ENCODE measurements at regions not wholly inside any gene's neighbourhood (a gene's known extent, or its start where the extent isn't known, plus 50 kb on each side); places are given as distances from the start of the nearest gene placed in this dataset.

DNA sequence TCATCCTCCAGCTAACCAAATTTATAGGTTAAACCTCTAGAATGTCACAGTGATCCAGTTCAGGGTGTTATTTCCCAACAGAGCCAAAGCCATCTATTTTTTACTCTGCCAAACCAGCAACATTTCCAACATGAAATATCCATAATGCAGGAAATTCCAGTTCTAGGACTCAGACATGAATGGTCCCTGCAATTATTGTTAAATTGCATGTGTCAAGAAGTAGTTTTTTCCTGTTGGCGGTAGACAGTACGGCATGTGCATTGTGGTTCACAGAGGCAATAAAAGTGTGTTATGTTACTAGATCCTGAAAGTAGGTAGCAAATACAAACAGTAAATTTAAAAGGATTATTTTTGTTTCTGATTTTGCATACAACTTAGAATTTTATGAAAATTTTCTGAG, 215.7 kb upstream of the THBS1 start:
- Histone ChIP-seq H3K36me3 (ENCODE audit: control insufficient read depth in 4 of 4, insufficient read depth in 4 of 4, low read length in 4 of 4) (no peaks in the 10 kb centered on the region), H3K4me3 (no peak overlapping the region), H3K9ac (ENCODE audit: insufficient read depth in 1 of 2, low read length in 2 of 2) (no peak overlapping the region), H3K27ac (ENCODE audit: low read depth in 1 of 2, low read length in 1 of 2) (no peak overlapping the region), H3K4me1 (ENCODE audit: control insufficient read depth in 5 of 5, insufficient read depth in 5 of 5, low read length in 5 of 5) (peaks cover 0 to 16% (median 0%) of the 10 kb centered on the region in 5 donors), H3K27me3 (ENCODE audit: control insufficient read depth in 3 of 3, insufficient read depth in 3 of 3, low read length in 2 of 3) (no peaks in the 10 kb centered on the region), H3K9me3 (ENCODE audit: control insufficient read depth in 4 of 4, insufficient read depth in 3 of 4, low read length in 3 of 4) (peaks cover 0 to 1% (median 0%) of the 10 kb centered on the region in 4 donors)
- TF ChIP-seq, protein P1, sequence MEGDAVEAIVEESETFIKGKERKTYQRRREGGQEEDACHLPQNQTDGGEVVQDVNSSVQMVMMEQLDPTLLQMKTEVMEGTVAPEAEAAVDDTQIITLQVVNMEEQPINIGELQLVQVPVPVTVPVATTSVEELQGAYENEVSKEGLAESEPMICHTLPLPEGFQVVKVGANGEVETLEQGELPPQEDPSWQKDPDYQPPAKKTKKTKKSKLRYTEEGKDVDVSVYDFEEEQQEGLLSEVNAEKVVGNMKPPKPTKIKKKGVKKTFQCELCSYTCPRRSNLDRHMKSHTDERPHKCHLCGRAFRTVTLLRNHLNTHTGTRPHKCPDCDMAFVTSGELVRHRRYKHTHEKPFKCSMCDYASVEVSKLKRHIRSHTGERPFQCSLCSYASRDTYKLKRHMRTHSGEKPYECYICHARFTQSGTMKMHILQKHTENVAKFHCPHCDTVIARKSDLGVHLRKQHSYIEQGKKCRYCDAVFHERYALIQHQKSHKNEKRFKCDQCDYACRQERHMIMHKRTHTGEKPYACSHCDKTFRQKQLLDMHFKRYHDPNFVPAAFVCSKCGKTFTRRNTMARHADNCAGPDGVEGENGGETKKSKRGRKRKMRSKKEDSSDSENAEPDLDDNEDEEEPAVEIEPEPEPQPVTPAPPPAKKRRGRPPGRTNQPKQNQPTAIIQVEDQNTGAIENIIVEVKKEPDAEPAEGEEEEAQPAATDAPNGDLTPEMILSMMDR (IDR thresholded peaks at IDR 0.05; ENCODE audit: control extremely low read depth, extremely low read depth): no peak
- DNase-seq (no peak), ATAC-seq (ENCODE audit: insufficient read depth, low FRiP score) (no peak)
- 93 to 95% methylated on average over 2 of the region's 2 CpGs for WGBS, 2 donors

DNA sequence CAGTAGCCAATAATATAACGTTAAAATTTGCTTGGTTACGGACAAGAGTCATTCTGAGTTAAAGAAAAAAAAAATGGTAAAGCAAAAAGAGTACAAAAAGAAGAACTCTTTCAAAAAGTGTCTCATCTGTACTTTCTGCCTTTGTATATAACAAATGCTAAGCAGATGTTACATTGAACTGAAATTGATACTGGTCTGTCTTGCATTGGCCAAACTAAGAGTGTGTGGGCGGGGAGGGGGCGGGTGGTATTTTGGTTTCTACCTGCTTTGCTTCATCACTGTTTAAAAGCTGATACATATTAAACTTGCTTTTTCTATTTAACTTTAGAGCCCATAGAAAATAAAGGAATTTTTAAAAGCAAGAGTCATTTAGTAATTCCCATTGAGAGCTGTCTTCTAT, 215.0 kb upstream of the THBS1 start:
- H3K27ac ChIP-seq (ENCODE audit: low read depth in 1 of 2, low read length in 1 of 2): no peak overlapping the region

DNA sequence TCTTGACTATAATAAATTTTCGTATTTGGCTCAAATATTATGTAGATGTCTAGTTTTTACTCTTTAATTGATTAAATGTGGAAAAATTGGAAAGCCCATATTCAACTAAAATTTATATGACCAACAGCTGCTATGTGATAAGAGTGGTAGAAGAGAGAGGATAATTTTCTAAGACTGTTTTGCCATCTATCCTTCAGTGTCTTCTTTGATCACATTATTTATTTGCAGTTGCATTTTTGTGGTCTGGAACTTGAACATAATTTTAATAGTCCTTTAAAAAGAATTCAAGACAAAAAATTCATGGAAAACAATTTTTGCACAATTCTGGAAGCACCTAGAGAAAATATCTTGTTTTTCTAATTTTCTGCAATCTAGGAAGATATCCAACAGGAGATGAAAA, 213.3 kb upstream of the THBS1 start:
- Histone ChIP-seq H3K9ac (ENCODE audit: insufficient read depth in 1 of 2, low read length in 2 of 2) (no peak overlapping the region), H3K4me3 (no peak overlapping the region), H3K36me3 (ENCODE audit: control insufficient read depth in 4 of 4, insufficient read depth in 4 of 4, low read length in 4 of 4) (no peaks in the 10 kb centered on the region), H3K27me3 (ENCODE audit: control insufficient read depth in 3 of 3, insufficient read depth in 3 of 3, low read length in 2 of 3) (no peaks in the 10 kb centered on the region), H3K9me3 (ENCODE audit: control insufficient read depth in 4 of 4, insufficient read depth in 3 of 4, low read length in 3 of 4) (peaks cover 0 to 5% (median 2%) of the 10 kb centered on the region in 4 donors), H3K27ac (ENCODE audit: low read depth in 1 of 2, low read length in 1 of 2) (no peak overlapping the region), H3K4me1 (ENCODE audit: control insufficient read depth in 5 of 5, insufficient read depth in 5 of 5, low read length in 5 of 5) (peaks cover 0 to 2% (median 0%) of the 10 kb centered on the region in 5 donors)
- TF ChIP-seq, protein P1 (IDR thresholded peaks at IDR 0.05; ENCODE audit: control extremely low read depth, extremely low read depth): no peak
- ATAC-seq (ENCODE audit: insufficient read depth, low FRiP score): no peak
- no peak for DNase-seq
- 84 to 90% methylated on average over 1 of the region's 1 CpG for WGBS, 2 donors

More for the DNA sequence above, 215.0 kb upstream of the THBS1 start:
- WGBS, 2 donors: 91 to 94% methylated on average over 4 of the region's 4 CpGs
- ATAC-seq (ENCODE audit: insufficient read depth, low FRiP score): no peak
- Histone ChIP-seq H3K27me3 (ENCODE audit: control insufficient read depth in 3 of 3, insufficient read depth in 3 of 3, low read length in 2 of 3) (no peaks in the 10 kb centered on the region), H3K4me3 (no peak overlapping the region), H3K9me3 (ENCODE audit: control insufficient read depth in 4 of 4, insufficient read depth in 3 of 4, low read length in 3 of 4) (peaks cover 0 to 1% (median 0%) of the 10 kb centered on the region in 4 donors), H3K9ac (ENCODE audit: insufficient read depth in 1 of 2, low read length in 2 of 2) (no peak overlapping the region), H3K36me3 (ENCODE audit: control insufficient read depth in 4 of 4, insufficient read depth in 4 of 4, low read length in 4 of 4) (no peaks in the 10 kb centered on the region), H3K4me1 (ENCODE audit: control insufficient read depth in 5 of 5, insufficient read depth in 5 of 5, low read length in 5 of 5) (peaks cover 0 to 10% (median 0%) of the 10 kb centered on the region in 5 donors)
- TF ChIP-seq, protein P1 (IDR thresholded peaks at IDR 0.05; ENCODE audit: control extremely low read depth, extremely low read depth): no peak
- no peak for DNase-seq

DNA sequence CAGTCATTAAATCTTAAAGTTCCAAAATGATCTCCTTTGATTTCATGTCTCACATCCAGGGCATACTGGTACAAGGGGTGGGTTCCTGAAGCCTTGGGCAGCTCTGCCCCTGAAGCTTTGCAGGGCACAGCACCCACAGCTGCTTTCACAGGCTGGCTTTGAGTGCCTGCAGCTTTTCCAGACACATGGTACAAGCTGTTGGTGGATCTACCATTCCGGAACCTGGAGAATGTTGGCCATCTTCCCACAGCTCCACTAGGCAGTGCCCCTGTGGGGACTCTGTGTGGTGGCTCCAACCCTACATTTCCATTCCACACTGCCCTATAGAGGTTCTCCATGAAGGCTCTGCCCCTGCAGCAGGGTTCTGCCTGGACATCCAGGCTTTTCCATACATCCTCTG, 211.1 kb upstream of the THBS1 start:
- no peak for ATAC-seq (ENCODE audit: insufficient read depth, low FRiP score)
- peaks cover 0 to 5% (median 2%) of the 10 kb centered on the region in 4 donors for H3K9me3 ChIP-seq (ENCODE audit: control insufficient read depth in 4 of 4, insufficient read depth in 3 of 4, low read length in 3 of 4)
- H3K36me3 ChIP-seq (ENCODE audit: control insufficient read depth in 4 of 4, insufficient read depth in 4 of 4, low read length in 4 of 4): no peaks in the 10 kb centered on the region
- H3K27ac ChIP-seq (ENCODE audit: low read depth in 1 of 2, low read length in 1 of 2): no peak overlapping the region
- H3K9ac ChIP-seq (ENCODE audit: insufficient read depth in 1 of 2, low read length in 2 of 2): no peak overlapping the region
- no peaks in the 10 kb centered on the region for H3K4me1 ChIP-seq (ENCODE audit: control insufficient read depth in 5 of 5, insufficient read depth in 5 of 5, low read length in 5 of 5)
- H3K27me3 ChIP-seq (ENCODE audit: control insufficient read depth in 3 of 3, insufficient read depth in 3 of 3, low read length in 2 of 3): no peaks in the 10 kb centered on the region
- WGBS, 2 donors: 95 to 100% methylated on average over 1 of the region's 1 CpG
- TF ChIP-seq, protein P1 (IDR thresholded peaks at IDR 0.05; ENCODE audit: control extremely low read depth, extremely low read depth): no peak
- DNase-seq: no peak
- H3K4me3 ChIP-seq: no peak overlapping the region
